ENCODE measurements at regions not wholly inside any gene's neighbourhood (a gene's known extent, or its start where the extent isn't known, plus 50 kb on each side); places are given as distances from the start of the nearest gene placed in this dataset.

- no CpG with 5 or more reads among the region's 1 CpG for WGBS, 2 experiments (ENCODE audit: extremely low coverage in 2 of 2, insufficient read length in 1 of 2)
- no peak overlapping the region for H2AK9ac ChIP-seq (replicated peaks; ENCODE audit: low read depth, low read length, poor library complexity)
- POLR2A ChIA-PET (ENCODE audit: unreplicated experiment): no interaction called here
Measured at GRCh38 chr4:20487852-20488251, 212.4 kb upstream of the PACRGL start.

More at GRCh38 chr4:20487852-20488251, 212.4 kb upstream of the PACRGL start:
- Histone ChIP-seq H3K27me3 (ENCODE audit: control insufficient read depth, insufficient read depth, low read length) (no peaks in the 10 kb centered on the region), H2BK20ac (ENCODE audit: low read depth, low read length) (no peak overlapping the region), H3K9me3 (ENCODE audit: control insufficient read depth, insufficient read depth, low read length) (no peaks in the 10 kb centered on the region), H2BK15ac (ENCODE audit: low read depth, low read length) (no peak overlapping the region), H3K27ac (ENCODE audit: insufficient read depth, low read length) (no peak overlapping the region), H4K20me1 (ENCODE audit: insufficient read depth, low read length) (no peaks in the 10 kb centered on the region), H3K4ac (ENCODE audit: low read depth, low read length) (no peak overlapping the region), H4K91ac (ENCODE audit: insufficient read depth, low read depth, low read length) (no peak overlapping the region), H3K56ac (ENCODE audit: extremely low read depth, insufficient read depth, low read length) (no peak overlapping the region), H3K9ac (ENCODE audit: low read depth, low read length) (no peak overlapping the region), H3K4me3 (ENCODE audit: insufficient read depth, low read depth, low read length) (no peak overlapping the region), H4K8ac (ENCODE audit: low read depth in 2 of 2, low read length in 2 of 2) (no peak overlapping the region), H2BK120ac (ENCODE audit: low read depth, low read length) (no peak overlapping the region), H3K14ac (replicated peaks; ENCODE audit: low read depth, low read length) (no peak overlapping the region), H2BK5ac (ENCODE audit: low read depth, low read length, poor library complexity, severe bottlenecking) (no peak overlapping the region), H3K23ac (ENCODE audit: low read depth, low read length) (no peak overlapping the region), H3K79me1 (ENCODE audit: low read depth in 1 of 2, low read length in 2 of 2) (no peaks in the 10 kb centered on the region), H2AK5ac (ENCODE audit: low read depth, low read length) (no peak overlapping the region), H3K4me2 (ENCODE audit: low read depth, low read length) (no peak overlapping the region), H4K5ac (ENCODE audit: low read depth, low read length) (no peak overlapping the region), H2AFZ (replicated peaks; ENCODE audit: low read length, poor library complexity) (no peak overlapping the region), H3K9me1 (ENCODE audit: insufficient read depth, low read length) (no peaks in the 10 kb centered on the region), H3K18ac (ENCODE audit: low read depth, low read length) (no peak overlapping the region), H3K4me1 (ENCODE audit: control insufficient read depth, insufficient read depth, low read length) (no peaks in the 10 kb centered on the region), H3K36me3 (ENCODE audit: control insufficient read depth, insufficient read depth, low read length) (no peaks in the 10 kb centered on the region)
- no peak for ATAC-seq (ENCODE audit: low read depth)
- intact Hi-C loops (cut with micrococcal nuclease): no loop called here
- dilution Hi-C loops (cut with HindIII; ENCODE audit: low sequenced_read_pairs, unreplicated experiment): no loop called here
- no TSS peak for BruUV-seq (replicated peaks)
- DNase-seq: peak; percentile 25
- CTCF ChIA-PET: interaction anchor here (0.6 kb wide), 1 partner anchor 71 kb away, joined by 3 read pairs; no protein-coding TSS in a partner anchor
- no peak for TF ChIP-seq MXI1 (IDR thresholded peaks at IDR 0.05; ENCODE audit: borderline replicate concordance, low read depth, low read length)
- no peak for TF ChIP-seq SMC3 (IDR thresholded peaks at IDR 0.05; ENCODE audit: low read depth, low read length)
- no peak for TF ChIP-seq CHD1 (IDR thresholded peaks at IDR 0.05; ENCODE audit: low read depth, low read length)
- no peak for TF ChIP-seq MAZ (IDR thresholded peaks at IDR 0.05; ENCODE audit: borderline replicate concordance, low read depth, low read length)
- TF ChIP-seq ELK1 (IDR thresholded peaks at IDR 0.05; ENCODE audit: borderline replicate concordance, low read depth, low read length): no peak
- no peak for TF ChIP-seq BHLHE40 (IDR thresholded peaks at IDR 0.05; ENCODE audit: low read depth, low read length)
- TF ChIP-seq RFX5 (IDR thresholded peaks at IDR 0.05; ENCODE audit: low read depth, low read length): no peak
- no peak for TF ChIP-seq CEBPB (IDR thresholded peaks at IDR 0.05; ENCODE audit: low read depth, low read length)
- no peak for TF ChIP-seq RCOR1 (IDR thresholded peaks at IDR 0.05; ENCODE audit: insufficient replicate concordance, low read length)
- no peak for TF ChIP-seq RAD21 (IDR thresholded peaks at IDR 0.05; ENCODE audit: low read length)
- no peak for TF ChIP-seq FOS (IDR thresholded peaks at IDR 0.05; ENCODE audit: low read depth, low read length)
- no peak for TF ChIP-seq CTCF (conservative IDR thresholded peaks at IDR 0.05; ENCODE audit: low read depth, low read length)
- TF ChIP-seq NFE2L2 (IDR thresholded peaks at IDR 0.05; ENCODE audit: low read depth, low read length): no peak
- TF ChIP-seq USF2 (IDR thresholded peaks at IDR 0.05; ENCODE audit: low read depth, low read length): no peak
- TF ChIP-seq POLR2A (IDR thresholded peaks at IDR 0.05; ENCODE audit: low read depth, low read length): no peak
- TF ChIP-seq MAFK (IDR thresholded peaks at IDR 0.05; ENCODE audit: low read depth, low read length): no peak
- in situ Hi-C loops (cut with MboI; ENCODE audit: low sequenced_read_pairs): no loop called here
